Ramos (cell line): ENCODE measurements at regions not wholly inside any gene's neighbourhood (a gene's known extent, or its start where the extent isn't known, plus 50 kb on each side); places are given as distances from the start of the nearest gene placed in this dataset.

Experiments
- in situ Hi-C: fragments of 300-500 bp; cut with MboI; formaldehyde crosslinking; loops from one replicate; pipeline ENCODE4 v1.14.3; 2022; ENCODE audit warnings: low sequenced_read_pairs; ENCODE audit not compliant: unreplicated experiment

DNA sequence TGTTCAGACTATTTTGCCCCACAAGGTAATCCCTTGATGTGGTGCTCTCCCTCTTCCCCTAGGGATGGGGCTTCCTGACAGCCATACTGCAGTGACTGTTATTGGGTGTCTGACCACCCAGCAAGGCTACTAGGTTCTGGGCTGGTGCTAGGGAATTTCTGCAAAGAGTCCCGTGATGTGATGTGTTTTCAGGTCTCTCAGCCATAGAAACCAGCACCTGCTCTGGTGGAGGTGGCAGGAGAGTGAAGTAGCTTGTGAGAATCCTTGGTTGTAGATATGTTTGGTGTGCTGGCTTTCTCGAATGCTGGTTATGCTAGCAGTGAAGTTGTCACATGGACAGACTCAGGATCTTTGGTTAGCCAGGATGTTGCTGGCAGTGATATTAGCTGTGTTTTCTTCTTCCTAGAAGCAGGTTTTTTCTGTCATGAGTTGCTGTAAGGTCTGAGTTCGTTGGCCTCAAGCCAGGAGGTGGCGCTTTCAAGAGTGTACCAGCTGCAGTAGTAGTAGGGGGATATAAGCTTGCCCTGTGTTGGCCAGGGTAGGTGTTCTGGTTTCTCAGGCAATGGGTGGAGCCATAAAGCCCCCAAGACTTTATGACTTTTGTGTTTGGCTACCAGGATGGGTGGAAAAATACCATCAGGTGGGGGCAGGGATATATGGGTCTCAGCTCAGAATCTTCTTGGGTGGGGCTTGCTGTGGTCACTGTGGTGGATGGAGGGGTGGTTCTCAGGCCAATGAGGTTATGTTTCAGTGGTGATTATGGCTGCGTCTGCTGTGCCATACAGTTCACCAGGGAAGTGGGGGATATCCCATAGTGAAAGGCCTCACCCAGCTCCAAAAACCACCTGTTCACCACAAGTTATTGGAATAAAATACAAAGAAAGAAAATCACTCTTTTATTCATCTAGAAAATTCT is 1112.3 kb downstream of the KCNT2 start:
- in situ Hi-C loops, result no loop called here

DNA sequence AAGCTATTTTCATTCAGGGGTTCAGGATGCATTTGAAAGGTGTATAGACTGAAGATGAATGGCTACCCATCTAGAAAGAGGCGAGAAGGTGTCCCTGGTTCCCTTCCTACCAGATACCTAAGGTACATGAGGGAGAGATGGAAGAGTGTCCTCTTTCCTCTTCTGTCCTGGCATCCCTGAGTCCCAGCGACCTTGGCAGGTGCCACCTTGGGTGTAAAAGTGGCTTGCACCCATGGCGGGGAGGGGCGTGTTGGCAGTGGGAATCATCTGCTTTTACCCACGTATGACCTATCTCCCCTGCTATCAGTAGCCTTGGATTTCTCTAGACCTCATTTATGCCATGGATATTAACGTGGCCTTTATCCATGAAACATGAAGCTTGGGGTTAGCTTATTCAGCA is 1126.1 kb downstream of the KCNT2 start:
- in situ Hi-C loops, result no loop called here

DNA sequence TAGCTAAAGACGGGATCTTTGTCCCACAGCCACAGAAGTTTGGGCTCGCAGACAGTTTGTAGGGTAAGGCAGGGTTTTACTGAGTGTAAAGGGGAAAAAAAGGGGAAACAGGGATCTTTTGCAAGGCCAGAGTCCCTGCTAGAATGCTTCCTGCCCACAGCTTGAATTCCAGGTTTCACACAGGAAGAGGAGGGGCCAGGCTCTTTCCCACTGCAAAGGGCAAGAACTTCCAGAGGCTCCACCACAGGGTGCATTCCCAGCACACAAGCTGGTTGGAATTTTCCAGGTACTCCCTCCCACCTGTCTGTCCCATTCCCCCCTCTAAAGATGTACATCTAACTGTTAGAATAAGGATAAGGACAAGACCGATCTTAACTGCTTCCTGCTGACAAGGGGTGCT is 1126.9 kb downstream of the KCNT2 start:
- in situ Hi-C loops, result no loop called here

DNA sequence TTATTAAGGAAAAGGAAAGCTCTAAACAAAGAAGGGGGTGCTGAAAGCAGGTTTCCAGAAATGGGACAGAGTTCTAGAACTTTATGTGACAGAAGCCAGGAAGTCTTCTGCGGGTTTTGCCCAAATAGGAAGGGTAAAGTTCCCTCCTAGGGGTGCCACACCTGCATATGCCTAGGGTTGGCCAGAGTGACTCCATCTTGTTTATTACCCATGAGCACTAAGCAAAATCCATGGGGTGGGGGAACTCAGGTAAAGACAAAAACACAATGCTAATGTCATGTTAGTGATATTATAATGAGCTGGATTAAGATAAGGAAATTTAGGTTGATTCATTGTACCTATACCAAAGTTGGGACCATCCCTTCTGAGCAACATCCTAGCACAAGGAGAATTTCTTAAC is 1132.7 kb downstream of the KCNT2 start:
- in situ Hi-C loops, result no loop called here

DNA sequence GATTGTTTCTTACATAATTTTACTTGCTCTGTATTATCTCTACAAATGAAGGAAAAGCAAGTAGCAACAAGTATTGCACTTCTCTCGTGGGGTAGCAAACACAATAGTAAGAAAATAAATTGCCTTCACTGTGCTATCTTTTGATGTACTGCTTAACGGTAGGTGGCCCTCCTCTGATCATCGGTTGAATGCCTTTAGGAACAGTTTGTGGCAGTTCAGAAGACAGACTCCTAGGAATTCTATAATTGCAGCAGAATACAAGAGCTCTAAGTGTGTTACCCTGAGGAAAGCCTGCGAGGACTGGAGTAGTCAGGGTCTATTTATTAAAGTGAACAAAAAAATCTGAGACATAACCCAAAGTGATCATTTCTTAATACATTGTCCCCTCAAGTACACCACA is 1135.9 kb downstream of the KCNT2 start:
- in situ Hi-C loops, result no loop called here

DNA sequence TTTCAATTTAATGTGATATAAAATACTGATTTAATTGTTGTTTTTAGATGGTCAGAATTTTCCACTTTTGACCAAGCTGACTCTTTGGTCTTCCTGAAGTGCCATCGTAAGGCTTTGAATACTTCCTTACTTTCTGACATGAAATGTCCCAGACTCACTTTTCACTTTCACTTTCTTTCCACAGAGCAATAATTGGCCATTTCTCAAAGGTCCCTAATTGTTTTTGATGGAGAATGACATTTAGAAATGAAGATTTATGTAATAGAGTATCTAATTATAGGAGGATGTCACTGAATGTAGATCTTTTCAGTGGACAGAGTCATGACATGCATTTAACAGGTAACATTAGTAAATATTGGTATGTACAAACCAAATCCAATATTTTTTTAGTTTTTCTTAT is 1141.6 kb downstream of the KCNT2 start:
- in situ Hi-C loops, result no loop called here

DNA sequence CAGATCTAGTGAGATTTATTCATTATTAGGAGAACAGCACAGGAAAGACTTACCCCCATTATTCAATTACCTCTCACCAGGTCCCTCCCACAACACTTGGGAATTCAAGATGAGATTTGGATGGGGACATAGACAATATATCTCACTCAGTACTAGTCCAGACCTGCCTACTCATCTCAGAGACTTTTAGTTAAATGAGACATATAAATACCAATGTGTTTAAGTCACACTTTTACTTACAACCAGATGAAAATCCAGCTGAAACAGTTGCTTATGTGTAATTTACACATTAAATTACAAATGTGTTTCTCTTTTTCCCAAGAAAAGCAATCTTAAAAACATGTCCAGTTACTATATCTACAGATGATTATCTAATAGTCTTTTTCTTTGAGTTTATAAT is 1145.6 kb downstream of the KCNT2 start:
- in situ Hi-C loops, result no loop called here

DNA sequence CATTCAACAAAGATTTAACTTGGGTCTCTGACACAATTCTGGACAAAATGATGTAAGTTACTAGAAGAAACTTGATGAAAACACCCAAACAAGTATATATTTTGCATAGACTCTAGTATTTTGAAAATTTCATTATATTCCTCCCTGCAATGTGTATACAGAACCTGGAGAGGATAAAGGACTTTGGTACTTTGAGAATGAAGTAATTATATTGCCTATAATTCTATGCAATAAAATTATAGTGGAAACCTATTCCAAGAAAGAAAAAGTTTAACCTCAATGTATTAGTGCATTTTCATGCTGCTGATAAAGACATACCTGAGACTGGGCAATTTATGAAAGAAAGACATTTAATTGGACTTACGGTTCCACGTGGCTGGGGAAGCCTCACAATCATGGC is 1146.1 kb downstream of the KCNT2 start:
- in situ Hi-C loops, result no loop called here

- in situ Hi-C loops, result no loop called here
Observed at GRCh38 chr1:195458365-195458764, 1149.9 kb downstream of the KCNT2 start.

DNA sequence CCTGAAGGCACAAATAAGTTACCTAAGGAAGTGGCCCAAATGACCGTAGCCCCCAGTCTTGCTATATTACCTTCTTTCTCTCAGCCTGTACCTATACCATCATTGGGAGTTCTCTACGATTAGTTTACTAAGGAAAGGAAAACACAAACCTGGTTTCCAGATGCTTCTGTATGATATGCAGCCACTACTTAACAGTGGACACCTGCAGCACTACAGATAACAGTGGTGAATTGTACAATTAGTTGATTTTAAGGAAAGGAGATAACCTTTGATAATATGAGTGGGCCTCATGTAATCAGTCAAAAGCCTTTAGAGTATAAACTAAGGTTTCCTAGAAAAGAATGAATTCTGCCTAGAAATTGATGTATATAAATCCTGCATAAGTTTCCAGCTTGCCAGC is 1157.4 kb downstream of the KCNT2 start:
- in situ Hi-C loops, result no loop called here

DNA sequence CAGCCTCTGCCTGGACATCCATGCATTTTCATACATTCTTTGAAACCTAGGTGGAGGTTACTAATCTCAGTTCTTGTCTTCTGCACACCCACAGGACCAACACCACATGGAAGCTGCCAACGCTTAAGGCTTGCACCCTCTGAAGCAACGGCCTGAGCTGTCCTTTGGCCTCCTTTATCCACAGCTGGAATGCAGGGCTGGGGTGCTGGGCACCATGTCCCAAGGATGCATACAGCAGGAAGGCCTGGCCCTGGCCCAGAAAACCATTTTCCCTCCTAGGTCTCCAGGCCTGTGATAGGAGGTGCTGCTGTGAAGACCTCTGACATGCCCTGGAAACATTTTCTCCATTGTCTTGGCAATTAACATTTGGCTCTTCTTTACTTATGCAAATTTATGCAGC is 1168.6 kb downstream of the KCNT2 start:
- in situ Hi-C loops, result no loop called here

GRCh38 chr1:195434566-195435203 is 1173.6 kb downstream of the KCNT2 start:
- in situ Hi-C loops, result no loop called here

GRCh38 chr1:195430826-195431225 is 1177.4 kb downstream of the KCNT2 start:
- in situ Hi-C loops, result no loop called here

- in situ Hi-C loops, result no loop called here
Observed at GRCh38 chr1:195428927-195429326, 1179.3 kb downstream of the KCNT2 start.

DNA sequence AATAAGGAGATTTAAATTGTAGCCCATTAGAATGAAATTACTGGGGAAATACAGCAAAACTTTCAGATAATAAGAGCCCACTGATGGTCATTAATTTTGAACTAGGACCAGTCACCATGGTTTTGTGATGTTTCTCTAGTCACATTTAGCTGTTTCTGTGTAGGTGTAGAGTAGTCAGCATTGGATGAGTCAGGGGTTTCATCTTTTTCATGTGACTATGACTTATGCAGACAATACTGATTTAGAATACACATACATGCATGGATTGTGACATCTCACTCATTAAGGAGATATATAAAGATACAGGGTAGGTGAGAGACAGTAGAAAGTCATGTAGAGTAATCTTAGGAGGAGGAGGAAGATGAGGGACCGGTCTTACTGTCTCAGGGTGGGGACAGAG is 1192.7 kb downstream of the KCNT2 start:
- in situ Hi-C loops, result no loop called here

DNA sequence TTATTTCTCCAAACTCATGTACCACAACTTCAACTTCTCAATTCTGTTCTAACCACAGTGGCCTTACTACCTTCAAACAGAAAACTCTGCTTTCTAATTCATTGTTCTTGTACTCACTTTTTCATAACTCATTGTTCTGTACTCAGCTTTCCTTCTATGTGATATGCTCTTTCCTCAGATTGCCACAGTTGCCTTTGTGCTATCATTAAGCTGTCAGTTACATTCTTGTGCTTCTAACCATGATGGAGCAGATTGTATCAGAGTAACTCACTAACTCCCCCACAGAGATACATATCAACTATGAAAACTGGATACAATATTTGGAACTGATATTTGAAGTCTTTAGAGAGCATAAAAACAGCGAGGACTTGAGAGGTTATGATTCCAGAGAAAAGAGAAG is 1213.7 kb downstream of the KCNT2 start:
- in situ Hi-C loops, result no loop called here

DNA sequence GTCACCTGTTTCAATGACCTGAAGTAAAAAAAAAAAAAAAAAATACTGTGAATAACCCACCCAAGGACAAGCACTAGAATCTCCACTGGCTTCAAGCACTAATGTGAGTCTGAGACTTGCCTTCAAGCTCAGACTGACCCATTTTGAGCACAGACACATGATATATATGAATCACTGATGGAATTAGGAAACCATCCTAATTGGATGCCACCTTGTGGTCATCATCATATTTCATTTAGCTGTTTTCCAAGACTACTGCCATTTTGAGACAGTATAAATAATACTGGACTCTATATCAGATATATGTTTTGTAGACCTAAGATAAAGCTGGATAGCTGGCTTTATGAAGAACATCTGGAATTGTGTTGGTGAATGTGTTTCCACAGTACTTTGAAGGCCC is 1232.0 kb downstream of the KCNT2 start:
- in situ Hi-C loops, result no loop called here

DNA sequence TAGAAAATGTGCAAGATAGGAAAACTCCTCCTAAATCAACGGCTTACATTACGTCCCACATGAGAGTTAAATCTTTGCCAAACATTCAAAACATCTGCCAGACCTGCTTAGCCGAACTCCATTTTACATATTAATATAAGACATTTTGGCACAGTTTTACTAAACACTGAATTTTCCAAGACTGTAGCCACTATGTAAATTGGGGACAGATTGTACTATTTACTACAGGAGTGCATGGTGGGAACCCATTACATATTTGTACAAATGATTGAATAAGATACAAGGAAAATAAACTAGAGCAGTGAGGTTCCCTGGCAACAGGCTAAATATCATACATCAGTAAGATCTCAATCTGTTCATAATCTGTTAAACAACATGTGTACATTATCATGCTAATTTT is 1234.4 kb downstream of the KCNT2 start:
- in situ Hi-C loops, result no loop called here

DNA sequence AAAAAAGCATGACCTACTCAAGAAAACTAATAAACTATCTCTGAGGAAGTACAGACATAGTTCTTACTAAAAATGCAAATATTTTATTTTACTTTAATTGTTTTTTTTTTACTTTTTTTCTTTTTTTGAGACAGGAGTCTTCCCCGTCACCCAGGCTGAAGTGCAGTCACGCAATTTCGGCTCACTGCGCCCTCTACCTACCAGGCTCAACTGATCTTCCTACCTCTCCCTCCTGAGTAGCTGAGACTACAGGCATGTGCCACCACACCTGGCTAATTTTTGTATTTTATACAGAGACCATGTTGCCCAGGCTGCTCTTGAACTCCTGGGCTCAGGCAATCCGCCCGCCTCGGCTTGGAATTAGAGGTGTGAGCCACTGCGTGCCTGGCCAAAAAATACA is 1263.1 kb downstream of the KCNT2 start:
- in situ Hi-C loops, result no loop called here

DNA sequence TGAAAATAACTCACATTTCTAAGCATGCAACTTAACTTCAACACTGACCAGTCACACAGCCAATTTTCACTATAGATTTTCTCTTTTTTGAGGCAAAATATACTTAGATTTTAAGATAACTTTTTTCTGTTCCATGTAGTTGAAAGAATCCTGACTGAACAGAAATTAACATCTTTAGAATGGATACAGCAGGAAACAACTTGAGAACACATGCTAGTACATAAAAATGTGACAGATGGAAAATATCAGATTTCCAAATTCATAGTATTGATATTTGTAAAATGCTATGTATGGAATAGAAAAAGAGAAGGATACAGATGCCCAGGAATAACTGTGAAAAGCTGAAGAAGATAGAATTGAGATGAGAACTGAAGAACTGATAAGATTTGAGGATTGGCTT is 1270.6 kb downstream of the KCNT2 start:
- in situ Hi-C loops, result no loop called here

GRCh38 chr1:195336812-195337211 is 1271.4 kb downstream of the KCNT2 start:
- in situ Hi-C loops, result no loop called here

- in situ Hi-C loops, result no loop called here
Observed at GRCh38 chr1:195335541-195335940, 1272.7 kb downstream of the KCNT2 start.
